Activated CD8-positive, alpha-beta T cell treated with anti-CD3 and anti-CD28 coated beads for 36 hours (primary cell): ENCODE measurements at regions not wholly inside any gene's neighbourhood (a gene's known extent, or its start where the extent isn't known, plus 50 kb on each side); places are given as distances from the start of the nearest gene placed in this dataset.

Experiments
- ATAC-seq: fragments of 200-7000 bp; cut with Tn5 transposase; one replicate; pipeline ENCODE4 v1.10.0; 2021; ENCODE audit warnings: mild to moderate bottlenecking, moderate library complexity
- CTCF ChIA-PET: fragments of 350-600 bp; sonication (Branson Sonifier 250); formaldehyde crosslinking; loops from one replicate; lab custom pipeline; 2021; ENCODE audit warnings: antibody characterized with exemption; lab: Charles Lee
- POLR2A ChIA-PET: fragments of 350-600 bp; sonication (Branson Sonifier 250); formaldehyde crosslinking; loops from one replicate; lab custom pipeline; 2021; ENCODE audit warnings: antibody characterized with exemption; lab: Charles Lee
- DNase-seq: peaks from one replicate; pipeline ENCODE4 v3.0.0-alpha.2; 2020
- H3K27ac Mint-ChIP-seq: one replicate; pipeline ENCODE4 v1.8.0; 2021; ENCODE audit warnings: mild to moderate bottlenecking, mixed read lengths
- H3K27me3 Mint-ChIP-seq: one replicate; pipeline ENCODE4 v1.8.0; 2021; ENCODE audit warnings: mixed read lengths
- H3K36me3 Mint-ChIP-seq: one replicate; pipeline ENCODE4 v1.8.0; 2021; ENCODE audit warnings: low read depth, mixed read lengths
- H3K4me1 Mint-ChIP-seq: one replicate; pipeline ENCODE4 v1.8.0; 2021; ENCODE audit warnings: low read depth, mixed read lengths
- H3K4me3 Mint-ChIP-seq: one replicate; pipeline ENCODE4 v1.8.0; 2021; ENCODE audit warnings: mild to moderate bottlenecking, moderate library complexity, mixed read lengths
- H3K9me3 Mint-ChIP-seq: one replicate; pipeline ENCODE4 v1.8.0; 2021; ENCODE audit warnings: mixed read lengths
- CTCF ChIP-seq: fragments of 200-600 bp; IDR thresholded peaks from one replicate; pipeline ENCODE4 v1.8.0; 2022; ENCODE audit warnings: antibody characterized with exemption, mild to moderate bottlenecking
- intact Hi-C: fragments of 100-400 bp; cut with micrococcal nuclease; formaldehyde crosslinking; loops from one replicate; pipeline ENCODE4 v1.10.0; 2022

GRCh38 chr12:90055071-90055470 lies 346.4 kb upstream of the ATP2B1 start:
- POLR2A ChIA-PET = interaction anchor here (0.6 kb wide), 1 partner anchor 374 kb away, joined by 3 read pairs; no protein-coding TSS in a partner anchor
- no peak for ATAC-seq
- no peaks in the 10 kb centered on the region for H3K4me1 Mint-ChIP-seq
- TF ChIP-seq CTCF = no peak
- no peaks in the 10 kb centered on the region for H3K36me3 Mint-ChIP-seq
- H3K27ac Mint-ChIP-seq = no peak overlapping the region
- intact Hi-C loops = no loop called here
- DNase-seq = no peak
- no peaks in the 10 kb centered on the region for H3K27me3 Mint-ChIP-seq
- no peak overlapping the region for H3K4me3 Mint-ChIP-seq
- CTCF ChIA-PET = no interaction called here
- H3K9me3 Mint-ChIP-seq = no peaks in the 10 kb centered on the region

- Mint-ChIP-seq H3K27me3 (no peaks in the 10 kb centered on the region), H3K36me3 (no peaks in the 10 kb centered on the region), H3K9me3 (no peaks in the 10 kb centered on the region), H3K27ac (no peak overlapping the region), H3K4me1 (peaks cover 2% of the 10 kb centered on the region), H3K4me3 (no peak overlapping the region)
- ChIA-PET CTCF (no interaction called here), POLR2A (no interaction called here)
- no peak for TF ChIP-seq CTCF
- intact Hi-C loops = no loop called here
- ATAC-seq (no peak), DNase-seq (no peak)
Observed at GRCh38 chr12:90048918-90049317, 340.3 kb upstream of the ATP2B1 start.

GRCh38 chr12:90045559-90045958 lies 336.9 kb upstream of the ATP2B1 start:
- intact Hi-C loops = no loop called here
- Mint-ChIP-seq H3K27ac (no peak overlapping the region), H3K27me3 (no peaks in the 10 kb centered on the region), H3K4me3 (no peak overlapping the region), H3K9me3 (no peaks in the 10 kb centered on the region), H3K4me1 (peaks cover 18% of the 10 kb centered on the region), H3K36me3 (no peaks in the 10 kb centered on the region)
- TF ChIP-seq CTCF = no peak
- no peak for ATAC-seq
- no peak for DNase-seq
- ChIA-PET POLR2A (no interaction called here), CTCF (interaction anchor here (1.3 kb wide), 1 partner anchor 55 kb away, joined by 3 read pairs; no protein-coding TSS in a partner anchor)

GRCh38 chr12:90044069-90044468 lies 335.4 kb upstream of the ATP2B1 start:
- Mint-ChIP-seq H3K36me3 (no peaks in the 10 kb centered on the region), H3K9me3 (no peaks in the 10 kb centered on the region), H3K27ac (no peak overlapping the region), H3K4me1 (peaks cover 18% of the 10 kb centered on the region), H3K27me3 (no peaks in the 10 kb centered on the region), H3K4me3 (no peak overlapping the region)
- intact Hi-C loops = no loop called here
- DNase-seq (no peak), ATAC-seq (no peak)
- ChIA-PET CTCF (no interaction called here), POLR2A (no interaction called here)
- TF ChIP-seq CTCF = no peak

GRCh38 chr12:90042920-90043641 lies 334.4 kb upstream of the ATP2B1 start:
- peaks cover 21% of the 10 kb centered on the region for H3K4me1 Mint-ChIP-seq
- TF ChIP-seq CTCF = no peak
- POLR2A ChIA-PET = no interaction called here
- H3K27ac Mint-ChIP-seq = peak overlapping the region; percentile 30
- peak; percentile 82 for ATAC-seq
- H3K36me3 Mint-ChIP-seq = no peaks in the 10 kb centered on the region
- no peak overlapping the region for H3K4me3 Mint-ChIP-seq
- no peaks in the 10 kb centered on the region for H3K9me3 Mint-ChIP-seq
- no peak for DNase-seq
- intact Hi-C loops = no loop called here
- no peaks in the 10 kb centered on the region for H3K27me3 Mint-ChIP-seq
- CTCF ChIA-PET = interaction anchor here (1.2 kb wide), 1 partner anchor 22 kb away, joined by 4 read pairs; no protein-coding TSS in a partner anchor
